C4-2B (cell line): ENCODE measurements at regions not wholly inside any gene's neighbourhood (a gene's known extent, or its start where the extent isn't known, plus 50 kb on each side); places are given as distances from the start of the nearest gene placed in this dataset.

ENCODE experiments used
- ZFX ChIP-seq: fragments of 450-650 bp; IDR thresholded peaks from 2 replicates; pipeline ENCODE4 v1.6.1; 2017
- TF ChIP-seq, protein P1 (sequence below): fragments of 450-650 bp; conservative IDR thresholded peaks from 2 replicates; pipeline ENCODE4 v1.5.1; 2017; ENCODE audit warnings: mild to moderate bottlenecking

DNA sequence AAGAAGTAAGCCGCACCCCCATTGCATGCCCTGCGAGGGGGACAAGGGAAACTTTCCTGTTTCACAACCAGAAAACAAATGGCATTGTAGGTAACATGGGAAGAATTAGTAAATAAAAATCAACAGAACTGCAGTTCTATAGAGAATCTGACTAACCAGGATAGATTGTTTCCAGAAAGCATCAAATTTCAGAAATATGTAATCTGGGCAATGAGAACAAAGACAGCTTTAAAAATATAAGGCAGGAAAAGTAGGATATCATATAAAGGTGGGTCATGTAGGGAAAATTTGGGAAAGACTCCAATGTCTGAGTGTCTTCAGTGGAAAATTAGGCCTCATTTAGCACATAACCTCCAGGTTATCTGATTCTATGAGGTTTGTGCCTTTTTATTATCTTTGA, 58.3 kb upstream of the RANBP6 start:
- TF ChIP-seq, protein P1, sequence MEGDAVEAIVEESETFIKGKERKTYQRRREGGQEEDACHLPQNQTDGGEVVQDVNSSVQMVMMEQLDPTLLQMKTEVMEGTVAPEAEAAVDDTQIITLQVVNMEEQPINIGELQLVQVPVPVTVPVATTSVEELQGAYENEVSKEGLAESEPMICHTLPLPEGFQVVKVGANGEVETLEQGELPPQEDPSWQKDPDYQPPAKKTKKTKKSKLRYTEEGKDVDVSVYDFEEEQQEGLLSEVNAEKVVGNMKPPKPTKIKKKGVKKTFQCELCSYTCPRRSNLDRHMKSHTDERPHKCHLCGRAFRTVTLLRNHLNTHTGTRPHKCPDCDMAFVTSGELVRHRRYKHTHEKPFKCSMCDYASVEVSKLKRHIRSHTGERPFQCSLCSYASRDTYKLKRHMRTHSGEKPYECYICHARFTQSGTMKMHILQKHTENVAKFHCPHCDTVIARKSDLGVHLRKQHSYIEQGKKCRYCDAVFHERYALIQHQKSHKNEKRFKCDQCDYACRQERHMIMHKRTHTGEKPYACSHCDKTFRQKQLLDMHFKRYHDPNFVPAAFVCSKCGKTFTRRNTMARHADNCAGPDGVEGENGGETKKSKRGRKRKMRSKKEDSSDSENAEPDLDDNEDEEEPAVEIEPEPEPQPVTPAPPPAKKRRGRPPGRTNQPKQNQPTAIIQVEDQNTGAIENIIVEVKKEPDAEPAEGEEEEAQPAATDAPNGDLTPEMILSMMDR: no peak
- TF ChIP-seq ZFX: no peak
